Brain microvascular endothelial cell (primary cell): ENCODE measurements at regions not wholly inside any gene's neighbourhood (a gene's known extent, or its start where the extent isn't known, plus 50 kb on each side); places are given as distances from the start of the nearest gene placed in this dataset.

Experiments used
- DNase-seq: peaks from one replicate; pipeline ENCODE4 v3.0.0-alpha.2; 2020
- H3K27ac ChIP-seq: fragments of 250-450 bp; sonication (Bioruptor Pico); 2 replicates; pipeline ENCODE4 v1.5.1; 2020; ENCODE audit warnings: mild to moderate bottlenecking, moderate library complexity
- H3K27me3 ChIP-seq: fragments of 250-450 bp; sonication (Bioruptor Pico); replicated peaks from 2 replicates; pipeline ENCODE4 v1.5.1; 2020; ENCODE audit warnings: mild to moderate bottlenecking
- H3K36me3 ChIP-seq: fragments of 250-450 bp; sonication (Bioruptor Pico); replicated peaks from 2 replicates; pipeline ENCODE4 v1.5.1; 2020; ENCODE audit warnings: mild to moderate bottlenecking
- H3K4me3 ChIP-seq: 2 replicates; pipeline ENCODE4 v1.5.1; 2011; ENCODE audit warnings: low read depth, mild to moderate bottlenecking, control low read depth, low read length, moderate library complexity
- CTCF ChIP-seq: IDR thresholded peaks from 2 replicates; pipeline ENCODE4 v1.5.1; 2011; ENCODE audit warnings: low read depth, mild to moderate bottlenecking, moderate library complexity, low read length, control low read depth, inconsistent platforms; ENCODE audit errors: missing control alignments
- in situ Hi-C: cut with HindIII; loops from 2 replicates; pipeline ENCODE4 v1.10.0; 2017; ENCODE audit warnings: low sequenced_read_pairs, low pct_ligation_motif_present

GRCh38 chr14:49451938-49452337 lies 134.2 kb downstream of the RPS29 start:
- TF ChIP-seq CTCF = no peak
- DNase-seq = no peak
- no peaks in the 10 kb centered on the region for H3K27me3 ChIP-seq
- no peak overlapping the region for H3K4me3 ChIP-seq
- no peaks in the 10 kb centered on the region for H3K36me3 ChIP-seq
- no peak overlapping the region for H3K27ac ChIP-seq
- in situ Hi-C loops = no loop called here

DNA sequence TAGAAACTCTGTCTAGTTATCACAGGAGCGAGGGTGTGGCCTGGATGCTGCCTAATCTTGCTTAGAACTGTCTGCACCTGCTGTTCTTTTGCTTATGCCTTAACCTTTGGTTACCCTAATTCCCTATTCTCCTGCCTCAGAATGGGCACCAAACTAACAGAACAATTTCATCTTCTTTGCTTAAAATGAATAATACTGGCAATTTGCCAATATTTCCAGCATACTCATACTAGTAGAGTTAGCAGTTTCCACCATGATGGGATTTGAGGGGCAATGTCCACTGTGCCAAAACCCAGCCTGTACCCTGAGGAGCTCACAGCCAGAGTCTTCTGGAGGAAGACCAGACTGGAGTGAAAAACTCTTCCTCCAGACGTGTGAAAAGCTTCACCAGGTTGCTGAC lies 136.4 kb downstream of the RPS29 start:
- DNase-seq = no peak
- Histone ChIP-seq H3K27ac (no peak overlapping the region), H3K27me3 (no peaks in the 10 kb centered on the region), H3K4me3 (no peak overlapping the region), H3K36me3 (no peaks in the 10 kb centered on the region)
- in situ Hi-C loops = no loop called here
- no peak for TF ChIP-seq CTCF

GRCh38 chr14:49447540-49448107 lies 138.6 kb downstream of the RPS29 start:
- no peak for DNase-seq
- in situ Hi-C loops = no loop called here
- no peaks in the 10 kb centered on the region for H3K36me3 ChIP-seq
- no peak for TF ChIP-seq CTCF
- no peak overlapping the region for H3K27ac ChIP-seq
- H3K4me3 ChIP-seq = no peak overlapping the region
- H3K27me3 ChIP-seq = no peaks in the 10 kb centered on the region

DNA sequence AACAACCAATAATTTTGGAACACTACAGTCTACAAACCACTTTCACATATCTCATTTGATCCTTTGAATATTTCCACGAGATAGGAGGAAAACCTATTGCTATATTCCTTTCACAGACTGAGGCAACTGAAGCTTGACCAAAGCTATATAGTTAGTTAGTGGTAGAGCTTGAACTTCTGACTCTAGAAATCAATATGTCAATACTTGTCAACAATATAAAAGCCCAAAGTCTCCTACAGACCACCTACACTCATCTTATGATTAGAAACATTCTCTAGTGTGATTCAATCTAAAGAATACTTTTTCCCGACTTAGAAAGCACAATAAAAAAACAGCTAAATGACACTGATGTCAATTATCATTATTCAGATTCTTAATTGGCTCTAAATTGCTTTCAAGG lies 139.4 kb downstream of the RPS29 start:
- H3K4me3 ChIP-seq = no peak overlapping the region
- H3K27me3 ChIP-seq = no peaks in the 10 kb centered on the region
- H3K36me3 ChIP-seq = no peaks in the 10 kb centered on the region
- in situ Hi-C loops = no loop called here
- DNase-seq = no peak
- no peak for TF ChIP-seq CTCF
- no peak overlapping the region for H3K27ac ChIP-seq

- Histone ChIP-seq H3K4me3 (no peak overlapping the region), H3K27me3 (no peaks in the 10 kb centered on the region), H3K36me3 (no peaks in the 10 kb centered on the region), H3K27ac (no peak overlapping the region)
- TF ChIP-seq CTCF = no peak
- in situ Hi-C loops = no loop called here
- no peak for DNase-seq
Observed at GRCh38 chr14:49438256-49438770, 147.9 kb downstream of the RPS29 start.

DNA sequence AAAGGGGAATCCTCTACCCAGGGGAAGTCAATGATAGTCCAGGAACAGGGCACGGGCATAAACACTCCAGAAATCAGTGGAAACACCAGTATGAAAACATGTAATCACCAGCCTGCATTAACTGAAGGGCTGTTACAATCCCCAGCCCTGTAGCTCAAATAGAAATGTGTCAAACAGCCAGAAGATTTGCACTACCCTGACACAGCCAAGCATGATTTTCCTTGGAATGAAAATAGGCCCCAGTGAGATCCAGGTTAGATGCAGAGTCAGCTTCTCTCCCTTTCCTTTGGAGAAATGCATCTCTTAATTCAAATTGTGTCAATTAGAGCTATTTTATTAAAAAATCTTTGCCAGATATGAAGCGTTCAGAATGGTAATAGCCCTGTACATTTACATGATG lies 158.1 kb downstream of the RPS29 start:
- Histone ChIP-seq H3K27ac (no peak overlapping the region), H3K4me3 (no peak overlapping the region), H3K27me3 (no peaks in the 10 kb centered on the region), H3K36me3 (no peaks in the 10 kb centered on the region)
- in situ Hi-C loops = no loop called here
- no peak for TF ChIP-seq CTCF
- DNase-seq = no peak
